Heart left ventricle (tissue), 16 donors: ENCODE measurements at regions not wholly inside any gene's neighbourhood (a gene's known extent, or its start where the extent isn't known, plus 50 kb on each side); places are given as distances from the start of the nearest gene placed in this dataset.

ENCODE experiments used
- ATAC-seq, 4 donors: fragments of 200-7000 bp; cut with Tn5 transposase; one replicate each; pipeline ENCODE4 v1.9.1; 2020 to 2022; ENCODE audit warnings: moderate library complexity in 4 of 4, mild to moderate bottlenecking in 3 of 4, moderate number of reproducible peaks in 1 of 4
- DNase-seq, 5 donors: peaks; one replicate each; pipeline ENCODE4 v3.0.0-alpha.2; 2020
- H3K27ac ChIP-seq, 12 donors: fragments of 200-600 bp; sonication (generic) in 4 of 12; one replicate each; pipeline versions ENCODE4 v1.5.0 to v1.8.0; 2016 to 2022; ENCODE audit warnings: mild to moderate bottlenecking in 2 of 12
- H3K27me3 ChIP-seq, 9 donors: fragments of 200-600 bp; sonication (generic) in 2 of 9; one replicate each; pipeline versions ENCODE4 v1.5.1 to v1.8.0; 2016 to 2022; ENCODE audit warnings: mild to moderate bottlenecking in 3 of 9
- H3K36me3 ChIP-seq, 9 donors: fragments of 200-600 bp; sonication (generic) in 2 of 9; one replicate each; pipeline versions ENCODE4 v1.5.0 to v1.8.0; 2018 to 2022; ENCODE audit warnings: mild to moderate bottlenecking in 2 of 9
- H3K4me1 ChIP-seq, 12 donors: fragments of 200-600 bp; sonication (generic) in 4 of 12; one replicate each; pipeline versions ENCODE4 v1.5.0 to v1.8.0; 2016 to 2022; ENCODE audit warnings: mild to moderate bottlenecking in 3 of 12
- H3K4me3 ChIP-seq, 12 donors: fragments of 200-600 bp; sonication (generic) in 4 of 12; one replicate each; pipeline versions ENCODE4 v1.5.0 to v1.8.0; 2017 to 2022; ENCODE audit warnings: mild to moderate bottlenecking in 9 of 12, moderate library complexity in 4 of 12
- H3K9me3 ChIP-seq, 12 donors: fragments of 200-600 bp; sonication (generic) in 4 of 12; one replicate each; pipeline versions ENCODE4 v1.5.0 to v1.8.0; 2016 to 2022; ENCODE audit warnings: mild to moderate bottlenecking in 1 of 12
- POLR2A ChIP-seq, 2 donors: fragments of 450-650 bp; IDR thresholded peaks; one replicate each; pipeline ENCODE4 v1.6.1; 2017; ENCODE audit warnings: antibody characterized with exemption in 2 of 2, mild to moderate bottlenecking in 2 of 2, moderate library complexity in 2 of 2
- WGBS, 4 donors: extraction: QIAGEN DNeasy Blood & Tissue Kit in 2 of 4; methylation state at CpG; one replicate each; pipeline versions ENCODE4 v1.1.5 to v1.1.7; 2013 to 2018; 5-methylcytosine and 5-hydroxymethylcytosine counted together
- intact Hi-C, 10 donors: fragments of 100-400 bp; cut with DNase I; formaldehyde crosslinking; loops; one replicate each; pipeline versions ENCODE4 v1.11.1 to v1.14.2; 2022
- TF ChIP-seq, protein P1 (sequence below), 12 donors: fragments of 200-600 bp; sonication (generic) in 4 of 12; IDR thresholded peaks; one replicate each; pipeline versions ENCODE4 v1.5.0 to v1.8.0; 2018 to 2022; ENCODE audit warnings: antibody characterized with exemption in 12 of 12, mild to moderate bottlenecking in 5 of 12
- donor health status: ischemic (EF 13 %, LVEDD 7.1; RV severe dilation, severe dysfunction).
- donor health status: healthy with polysubstance abuse.
- donor health status: DM: no; HTN: yes; CAD: no.
- donor health status: DM: no; HTN: no; CAD: no.
- donor health status: ischemic (EF 25% LVEDD 6.9; RV normal size, moderate dysfunction).
- donor health status: ischemic (EF 25% LVEDD 5.7; RV mildly dilated, moderate dysfunction).
- donor health status: healthy.
- donor health status: DM: yes; HTN: yes; CAD: no.
- donor health status: ischemic (EF 35%, LVEDD 5.7; RV mildly dilated, moderate dysfunction).
- donor health status: nonischemic (EF 11% LVEDD 7.7; RV severe dilation, severe dysfunction).
- donor health status: DM: yes; HTN: yes; CAD: no.
- donor health status: PGD.
- donor health status: ischemic (EF 29% LVEDD 5.4; RV normal size, mild dysfunction).
- donor health status: nonischemic (EF 23%, LVEDD 6.1; RV moderate dilation, normal function).

DNA sequence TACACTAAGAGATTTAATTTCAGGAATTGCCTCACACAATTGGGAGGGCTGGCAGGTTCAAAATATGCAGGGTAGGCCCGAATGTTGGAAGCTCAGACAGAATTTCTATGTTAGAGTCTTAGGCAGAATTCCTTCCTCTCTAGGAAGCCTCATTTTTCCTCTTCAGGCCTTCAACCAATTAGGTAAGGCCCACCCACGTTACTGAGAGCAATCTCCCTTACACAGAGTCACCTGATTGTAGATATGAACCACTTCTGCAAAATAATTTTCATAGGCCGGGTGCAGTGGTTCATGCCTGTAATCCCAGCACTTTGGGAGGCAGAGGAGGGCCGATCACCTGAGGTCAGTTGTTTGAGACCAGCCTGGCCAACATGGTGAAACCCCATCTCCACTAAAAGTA lies 50.2 kb upstream of the HIVEP1 start:
- H3K4me3 ChIP-seq = no peak overlapping the region
- DNase-seq (no peak), ATAC-seq (no peak)
- no peaks in the 10 kb centered on the region for H3K4me1 ChIP-seq
- 91 to 96% (median 94%) methylated on average over 4 of the region's 4 CpGs for WGBS, 4 donors
- H3K27ac ChIP-seq = no peak overlapping the region
- H3K36me3 ChIP-seq = no peaks in the 10 kb centered on the region
- intact Hi-C loops = no loop called here
- H3K27me3 ChIP-seq = no peaks in the 10 kb centered on the region
- TF ChIP-seq, protein P1, sequence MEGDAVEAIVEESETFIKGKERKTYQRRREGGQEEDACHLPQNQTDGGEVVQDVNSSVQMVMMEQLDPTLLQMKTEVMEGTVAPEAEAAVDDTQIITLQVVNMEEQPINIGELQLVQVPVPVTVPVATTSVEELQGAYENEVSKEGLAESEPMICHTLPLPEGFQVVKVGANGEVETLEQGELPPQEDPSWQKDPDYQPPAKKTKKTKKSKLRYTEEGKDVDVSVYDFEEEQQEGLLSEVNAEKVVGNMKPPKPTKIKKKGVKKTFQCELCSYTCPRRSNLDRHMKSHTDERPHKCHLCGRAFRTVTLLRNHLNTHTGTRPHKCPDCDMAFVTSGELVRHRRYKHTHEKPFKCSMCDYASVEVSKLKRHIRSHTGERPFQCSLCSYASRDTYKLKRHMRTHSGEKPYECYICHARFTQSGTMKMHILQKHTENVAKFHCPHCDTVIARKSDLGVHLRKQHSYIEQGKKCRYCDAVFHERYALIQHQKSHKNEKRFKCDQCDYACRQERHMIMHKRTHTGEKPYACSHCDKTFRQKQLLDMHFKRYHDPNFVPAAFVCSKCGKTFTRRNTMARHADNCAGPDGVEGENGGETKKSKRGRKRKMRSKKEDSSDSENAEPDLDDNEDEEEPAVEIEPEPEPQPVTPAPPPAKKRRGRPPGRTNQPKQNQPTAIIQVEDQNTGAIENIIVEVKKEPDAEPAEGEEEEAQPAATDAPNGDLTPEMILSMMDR (IDR thresholded peaks at IDR 0.05) = no peak
- TF ChIP-seq POLR2A (IDR thresholded peaks at IDR 0.05) = no peak
- H3K9me3 ChIP-seq = peaks cover 0 to under 1% (median 0%) of the 10 kb centered on the region in 12 donors

DNA sequence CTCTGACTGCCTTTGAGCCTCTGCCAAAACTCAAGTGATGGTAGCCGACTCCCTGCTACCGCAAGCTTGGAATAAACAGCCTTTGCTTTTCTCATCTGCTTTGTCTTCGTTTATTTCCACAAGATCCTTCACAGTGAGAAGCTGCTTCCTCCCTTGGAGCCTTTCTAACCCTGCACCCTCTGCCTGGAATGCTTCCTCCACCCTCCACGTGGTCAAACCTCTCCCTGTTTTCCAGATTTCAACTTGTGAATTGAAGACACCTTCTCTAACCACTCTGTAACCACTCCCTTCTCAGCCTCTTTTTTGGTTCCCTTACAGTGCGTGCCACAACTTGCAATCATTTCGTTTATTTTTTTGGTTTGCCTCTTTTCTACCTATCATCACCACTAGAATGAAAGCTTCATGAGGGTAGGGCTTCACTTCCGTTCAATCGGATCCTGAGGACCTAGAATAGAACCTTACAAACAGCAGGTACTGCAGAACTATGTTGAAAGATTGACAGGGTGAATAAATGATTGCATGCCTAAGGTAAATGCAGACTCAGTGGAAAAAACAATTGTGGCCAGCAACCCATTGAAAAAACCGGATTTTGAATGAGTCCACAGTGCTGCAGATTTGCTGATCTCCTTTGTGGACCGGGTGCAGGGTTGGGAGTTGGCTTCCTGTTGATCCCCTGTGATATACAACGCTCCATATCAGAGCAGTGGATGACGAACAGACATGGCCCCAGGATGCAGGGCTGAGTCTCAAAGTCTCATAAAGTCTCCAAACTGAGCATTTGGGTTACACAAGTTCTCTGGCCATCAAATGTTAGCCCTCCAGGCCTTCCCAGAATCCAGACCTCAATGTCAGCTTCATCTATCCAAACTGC lies 51.0 kb upstream of the HIVEP1 start:
- no peak overlapping the region for H3K27ac ChIP-seq
- ATAC-seq (peak in 2 of 4 donors; percentile 31 to 62), DNase-seq (no peak)
- no peaks in the 10 kb centered on the region for H3K4me1 ChIP-seq
- intact Hi-C loops = no loop called here
- 59 to 67% (median 60%) methylated on average over 12 of the region's 12 CpGs for whole genome bisulfite sequencing, 4 donors
- TF ChIP-seq POLR2A (IDR thresholded peaks at IDR 0.05) = no peak
- TF ChIP-seq, protein P1 (IDR thresholded peaks at IDR 0.05) = no peak
- H3K36me3 ChIP-seq = no peaks in the 10 kb centered on the region
- no peaks in the 10 kb centered on the region for H3K27me3 ChIP-seq
- no peak overlapping the region for H3K4me3 ChIP-seq
- H3K9me3 ChIP-seq = peaks cover 0 to 4% (median 0%) of the 10 kb centered on the region in 12 donors

DNA sequence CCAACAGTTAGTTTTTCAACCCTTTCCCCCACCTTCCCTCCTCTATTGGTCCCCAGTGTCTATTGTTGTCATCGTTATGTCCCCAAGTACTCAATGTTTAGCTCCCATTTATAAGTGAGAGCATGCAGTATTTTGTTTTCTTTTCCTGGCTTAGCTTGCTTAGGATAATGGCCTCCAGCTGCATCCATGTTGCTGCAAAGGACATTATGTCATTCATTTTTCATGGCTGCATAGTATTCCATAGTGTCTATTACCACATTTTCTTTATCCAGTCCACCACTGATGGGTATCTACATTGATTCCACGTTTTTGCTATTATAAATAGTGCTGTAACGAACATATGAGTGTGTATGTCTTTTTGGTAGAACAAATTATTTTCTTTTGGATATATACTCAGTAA lies 55.3 kb upstream of the HIVEP1 start:
- WGBS, 4 donors = 72 to 78% (median 74%) methylated on average over 3 of the region's 3 CpGs

DNA sequence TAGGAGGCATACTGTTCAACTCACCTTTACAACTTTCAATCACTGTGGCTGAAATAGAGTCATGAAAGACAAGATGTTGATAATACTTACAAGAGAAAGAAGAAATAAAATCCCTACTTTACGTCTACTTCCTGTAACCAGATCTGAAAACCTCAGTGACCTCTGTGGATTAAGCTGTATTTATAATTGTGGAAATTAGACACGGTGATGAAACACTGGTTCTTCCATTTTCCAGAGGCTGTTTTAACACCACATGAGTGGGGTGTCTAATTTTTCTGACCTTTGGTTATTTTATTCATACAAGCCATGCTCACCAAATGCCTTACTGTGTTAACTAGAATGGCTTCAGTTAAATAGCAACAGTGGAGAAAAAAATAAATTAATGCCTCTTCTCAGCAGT lies 58.5 kb upstream of the HIVEP1 start:
- Histone ChIP-seq H3K4me3 (no peak overlapping the region), H3K36me3 (no peaks in the 10 kb centered on the region), H3K9me3 (peaks cover 0 to 8% (median 0%) of the 10 kb centered on the region in 12 donors), H3K27me3 (no peaks in the 10 kb centered on the region), H3K4me1 (no peaks in the 10 kb centered on the region), H3K27ac (no peak overlapping the region)
- ATAC-seq (no peak), DNase-seq (no peak)
- TF ChIP-seq, protein P1 (IDR thresholded peaks at IDR 0.05) = no peak
- no peak for TF ChIP-seq POLR2A (IDR thresholded peaks at IDR 0.05)
- intact Hi-C loops = no loop called here
- 84 to 91% (median 87%) methylated on average over 2 of the region's 2 CpGs for whole genome bisulfite sequencing, 4 donors

More for the DNA sequence above, 55.3 kb upstream of the HIVEP1 start:
- Histone ChIP-seq H3K27me3 (no peaks in the 10 kb centered on the region), H3K4me3 (no peak overlapping the region), H3K4me1 (no peaks in the 10 kb centered on the region), H3K9me3 (peaks cover 0 to 4% (median 0%) of the 10 kb centered on the region in 12 donors), H3K27ac (no peak overlapping the region), H3K36me3 (no peaks in the 10 kb centered on the region)
- DNase-seq (no peak), ATAC-seq (no peak)
- intact Hi-C loops = no loop called here
- TF ChIP-seq POLR2A (IDR thresholded peaks at IDR 0.05) = no peak
- TF ChIP-seq, protein P1 (IDR thresholded peaks at IDR 0.05) = no peak
